CD14-positive monocyte (primary cell): ENCODE measurements at regions not wholly inside any gene's neighbourhood (a gene's known extent, or its start where the extent isn't known, plus 50 kb on each side); places are given as distances from the start of the nearest gene placed in this dataset.
"Not testable (repeated sequence)": the region's sequence is repeated elsewhere in the genome, so short reads cannot be mapped to it uniquely, and the experiment has no call there.

Experiments
- DNase-seq, 3 donors: peaks; one replicate each; pipeline ENCODE4 v3.0.0-alpha.2; 2011 to 2022
- H2AFZ ChIP-seq: 2 replicates; pipeline ENCODE4 v1.6.0; 2012; ENCODE audit warnings: mild to moderate bottlenecking, low read depth, low read length, inconsistent platforms; ENCODE audit not compliant: insufficient read depth, poor library complexity, severe bottlenecking
- H3K27ac ChIP-seq, 2 donors: 1 replicate in 1 of 2; 2 replicates in 1 of 2; pipeline ENCODE4 v1.5.1; 2012 to 2013; ENCODE audit warnings: low read length in 2 of 2, control low read depth in 1 of 2, inconsistent platforms in 1 of 2, low read depth in 1 of 2, mild to moderate bottlenecking in 1 of 2
- H3K27me3 ChIP-seq, 2 donors: one replicate each; pipeline versions ENCODE4 v1.6.0 to v1.6.1; 2011 to 2013; ENCODE audit warnings: low read length in 2 of 2; ENCODE audit not compliant: control insufficient read depth in 2 of 2, insufficient read depth in 2 of 2
- H3K36me3 ChIP-seq, 2 donors: replicated peaks in 1 of 2; 1 replicate in 1 of 2; 2 replicates in 1 of 2; pipeline versions ENCODE4 v1.5.1 to v1.6.1; 2012 to 2013; ENCODE audit warnings: low read length in 2 of 2, control low read depth in 1 of 2, inconsistent platforms in 1 of 2, mild to moderate bottlenecking in 1 of 2; ENCODE audit not compliant: insufficient read depth in 2 of 2, control insufficient read depth in 1 of 2
- H3K4me1 ChIP-seq, 2 donors: 1 replicate in 1 of 2; 2 replicates in 1 of 2; pipeline versions ENCODE4 v1.5.1 to v1.6.1; 2012 to 2013; ENCODE audit warnings: low read length in 2 of 2, control low read depth in 1 of 2, inconsistent platforms in 1 of 2, mild to moderate bottlenecking in 1 of 2, moderate library complexity in 1 of 2; ENCODE audit not compliant: insufficient read depth in 2 of 2, control insufficient read depth in 1 of 2
- H3K4me2 ChIP-seq: replicated peaks from 2 replicates; pipeline ENCODE3; 2012; ENCODE audit warnings: low read length, moderate library complexity, mild to moderate bottlenecking; ENCODE audit not compliant: poor library complexity, severe bottlenecking; ENCODE audit errors: extremely low read depth
- H3K4me3 ChIP-seq, 3 experiments: fragments of 200-600 bp in 1 of 3; sonication (generic) in 1 of 3; replicated peaks in 1 of 3; 1 replicate in 2 of 3; 2 replicates in 1 of 3; pipeline ENCODE4 v1.5.1; 2011 to 2013; ENCODE audit warnings: low read length in 3 of 3, mild to moderate bottlenecking in 3 of 3, control low read depth in 2 of 3, low read depth in 2 of 3, inconsistent platforms in 1 of 3, moderate library complexity in 1 of 3
- H3K79me2 ChIP-seq: 2 replicates; pipeline ENCODE4 v1.6.0; 2012; ENCODE audit warnings: mild to moderate bottlenecking, control low read depth, inconsistent platforms, low read length, moderate library complexity; ENCODE audit not compliant: insufficient read depth
- H3K9ac ChIP-seq: 2 replicates; pipeline ENCODE4 v1.6.0; 2017; ENCODE audit warnings: low read length, mild to moderate bottlenecking; ENCODE audit not compliant: insufficient read depth, poor library complexity, severe bottlenecking
- H3K9me3 ChIP-seq, 2 donors: replicated peaks in 1 of 2; 1 replicate in 1 of 2; 2 replicates in 1 of 2; pipeline versions ENCODE4 v1.5.1 to v1.6.1; 2012 to 2013; ENCODE audit warnings: low read length in 2 of 2, control low read depth in 1 of 2; ENCODE audit not compliant: control insufficient read depth in 1 of 2, insufficient read depth in 1 of 2
- H4K20me1 ChIP-seq: 2 replicates; pipeline ENCODE4 v1.6.0; 2012; ENCODE audit warnings: mild to moderate bottlenecking, low read length, control low read depth, moderate library complexity; ENCODE audit not compliant: insufficient read depth
- H3K27ac Mint-ChIP-seq, 7 donors: one replicate each; pipeline ENCODE4 v1.8.0; 2020; ENCODE audit warnings: mild to moderate bottlenecking in 7 of 7, mixed read lengths in 7 of 7, moderate library complexity in 6 of 7, inconsistent platforms in 2 of 7
- H3K27me3 Mint-ChIP-seq, 3 donors: one replicate each; pipeline ENCODE4 v1.8.0; 2021 to 2022; ENCODE audit warnings: low read depth in 3 of 3, mild to moderate bottlenecking in 3 of 3, mixed read lengths in 3 of 3, moderate library complexity in 3 of 3, inconsistent platforms in 1 of 3
- H3K36me3 Mint-ChIP-seq, 2 donors: one replicate each; pipeline ENCODE4 v1.8.0; 2020; ENCODE audit warnings: mixed read lengths in 2 of 2, inconsistent platforms in 1 of 2, mild to moderate bottlenecking in 1 of 2
- H3K4me1 Mint-ChIP-seq: one replicate; pipeline ENCODE4 v1.8.0; 2020; ENCODE audit warnings: mild to moderate bottlenecking, mixed read lengths
- H3K4me3 Mint-ChIP-seq, 2 donors: one replicate each; pipeline ENCODE4 v1.8.0; 2020; ENCODE audit warnings: mild to moderate bottlenecking in 2 of 2, mixed read lengths in 2 of 2, moderate library complexity in 1 of 2
- H3K9me3 Mint-ChIP-seq, 7 donors: one replicate each; pipeline ENCODE4 v1.8.0; 2020 to 2022; ENCODE audit warnings: mixed read lengths in 7 of 7, mild to moderate bottlenecking in 6 of 7, moderate library complexity in 6 of 7, inconsistent platforms in 2 of 7
- WGBS: methylation state at CpG from one replicate; pipeline ENCODE4 v1.1.5; 2013; ENCODE audit warnings: missing lambda C conversion rate; ENCODE audit not compliant: insufficient coverage; 5-methylcytosine and 5-hydroxymethylcytosine counted together
- intact Hi-C, 2 donors: fragments of 100-400 bp; cut with micrococcal nuclease; formaldehyde crosslinking; loops; one replicate each; pipeline versions ENCODE4 v1.15.0 to v1.15.1; 2023
- TF ChIP-seq, protein P1 (sequence below): fragments of 200-600 bp; IDR thresholded peaks from one replicate; pipeline ENCODE4 v1.8.0; 2022; ENCODE audit warnings: antibody characterized with exemption, mild to moderate bottlenecking

DNA sequence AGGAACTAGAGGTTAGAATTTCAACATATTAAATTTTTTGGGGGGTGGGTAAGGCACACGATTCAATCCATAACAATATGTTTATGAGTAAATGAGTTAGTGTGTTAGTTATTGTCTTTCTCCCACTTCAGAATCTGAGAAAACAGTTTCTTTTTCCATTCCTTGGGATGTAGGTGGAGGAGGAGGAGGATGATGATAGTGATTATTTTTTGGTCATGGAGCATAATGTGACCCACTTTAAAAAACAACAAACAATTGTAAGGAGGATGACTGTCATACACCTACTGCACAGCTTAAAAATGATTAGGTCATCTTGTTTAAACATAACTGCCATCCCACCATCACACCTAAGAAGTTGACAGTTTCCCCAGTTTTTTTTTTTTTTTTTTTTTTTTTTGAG lies 148.7 kb downstream of the CDRT15L2 start:
- no peaks in the 10 kb centered on the region for H3K27me3 ChIP-seq
- peaks cover 0 to 4% (median 3%) of the 10 kb centered on the region in 3 donors for H3K27me3 Mint-ChIP-seq
- H3K36me3 Mint-ChIP-seq = no peaks in the 10 kb centered on the region
- H2AFZ ChIP-seq = no peak overlapping the region
- H3K27ac Mint-ChIP-seq = no peak overlapping the region
- no peak overlapping the region for H3K9ac ChIP-seq
- no peaks in the 10 kb centered on the region for H3K4me1 ChIP-seq
- H3K36me3 ChIP-seq = no peaks in the 10 kb centered on the region
- no peaks in the 10 kb centered on the region for H3K9me3 Mint-ChIP-seq
- no peaks in the 10 kb centered on the region for H4K20me1 ChIP-seq
- intact Hi-C loops = no loop called here
- no CpG with 5 or more reads among the region's 1 CpG for WGBS
- TF ChIP-seq, protein P1, sequence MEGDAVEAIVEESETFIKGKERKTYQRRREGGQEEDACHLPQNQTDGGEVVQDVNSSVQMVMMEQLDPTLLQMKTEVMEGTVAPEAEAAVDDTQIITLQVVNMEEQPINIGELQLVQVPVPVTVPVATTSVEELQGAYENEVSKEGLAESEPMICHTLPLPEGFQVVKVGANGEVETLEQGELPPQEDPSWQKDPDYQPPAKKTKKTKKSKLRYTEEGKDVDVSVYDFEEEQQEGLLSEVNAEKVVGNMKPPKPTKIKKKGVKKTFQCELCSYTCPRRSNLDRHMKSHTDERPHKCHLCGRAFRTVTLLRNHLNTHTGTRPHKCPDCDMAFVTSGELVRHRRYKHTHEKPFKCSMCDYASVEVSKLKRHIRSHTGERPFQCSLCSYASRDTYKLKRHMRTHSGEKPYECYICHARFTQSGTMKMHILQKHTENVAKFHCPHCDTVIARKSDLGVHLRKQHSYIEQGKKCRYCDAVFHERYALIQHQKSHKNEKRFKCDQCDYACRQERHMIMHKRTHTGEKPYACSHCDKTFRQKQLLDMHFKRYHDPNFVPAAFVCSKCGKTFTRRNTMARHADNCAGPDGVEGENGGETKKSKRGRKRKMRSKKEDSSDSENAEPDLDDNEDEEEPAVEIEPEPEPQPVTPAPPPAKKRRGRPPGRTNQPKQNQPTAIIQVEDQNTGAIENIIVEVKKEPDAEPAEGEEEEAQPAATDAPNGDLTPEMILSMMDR = no peak
- H3K4me1 Mint-ChIP-seq = peaks cover 2% of the 10 kb centered on the region
- no peak overlapping the region for H3K27ac ChIP-seq
- DNase-seq = no peak
- H3K4me2 ChIP-seq = no peak overlapping the region
- H3K9me3 ChIP-seq = no peaks in the 10 kb centered on the region
- no peak overlapping the region for H3K4me3 ChIP-seq
- no peaks in the 10 kb centered on the region for H3K79me2 ChIP-seq
- no peak overlapping the region for H3K4me3 Mint-ChIP-seq

DNA sequence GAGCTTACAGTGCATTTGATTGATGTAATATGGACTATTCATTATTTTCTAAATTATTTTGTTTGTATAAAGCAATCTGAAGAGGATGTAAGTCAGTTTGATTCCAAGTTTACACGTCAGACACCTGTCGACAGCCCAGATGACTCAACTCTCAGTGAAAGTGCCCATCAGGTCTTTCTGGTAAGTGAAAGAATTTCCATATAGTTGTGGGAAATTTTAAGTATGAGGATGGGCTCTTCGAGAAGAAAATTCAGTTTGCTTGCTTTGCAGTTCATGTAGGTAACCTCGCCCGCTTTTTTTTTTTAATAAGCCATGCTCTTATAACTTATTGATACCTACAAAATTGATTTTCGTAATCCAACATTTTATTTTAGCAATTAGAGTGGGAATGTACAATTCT lies 151.6 kb downstream of the CDRT15L2 start:
- H3K4me3 ChIP-seq, DNase-seq, H3K9me3 ChIP-seq, H3K27ac ChIP-seq, H2AFZ ChIP-seq, H3K4me1 ChIP-seq, H3K4me1 Mint-ChIP-seq, H3K4me3 Mint-ChIP-seq, H3K36me3 ChIP-seq, H3K4me2 ChIP-seq, H3K9me3 Mint-ChIP-seq, H3K36me3 Mint-ChIP-seq, intact Hi-C loops, H3K9ac ChIP-seq, H3K27me3 Mint-ChIP-seq, H4K20me1 ChIP-seq, H3K27ac Mint-ChIP-seq, H3K79me2 ChIP-seq, H3K27me3 ChIP-seq: not testable (repeated sequence)
- WGBS = no CpG with 5 or more reads among the region's 6 CpGs
